ENCODE measurements at regions not wholly inside any gene's neighbourhood (a gene's known extent, or its start where the extent isn't known, plus 50 kb on each side); places are given as distances from the start of the nearest gene placed in this dataset.
"Not testable (repeated sequence)": the region's sequence is repeated elsewhere in the genome, so short reads cannot be mapped to it uniquely, and the experiment has no call there.

DNA sequence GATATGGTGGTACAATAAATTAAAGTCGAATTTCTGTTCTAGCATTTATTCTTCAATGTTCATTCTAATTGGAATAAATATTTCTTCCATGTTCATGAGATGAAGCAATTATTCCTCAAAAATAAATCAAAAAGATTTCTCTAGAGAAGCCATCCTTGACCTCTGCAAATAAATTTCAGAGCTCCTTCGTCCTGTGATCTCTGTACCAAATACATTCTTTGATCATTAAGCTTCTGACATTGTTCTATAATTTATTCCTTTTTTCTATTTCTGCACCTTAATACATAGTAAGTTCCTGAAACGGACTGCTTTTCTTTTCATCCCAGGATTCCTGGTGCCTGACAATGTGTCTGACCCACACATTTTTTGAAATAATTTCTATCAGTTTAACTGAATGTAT is 1039.3 kb upstream of the TYRP1 start:
- DNase-seq (ENCODE audit: low spot score), result no peak
- no peak overlapping the region for H3K4me3 ChIP-seq
- H3K27ac ChIP-seq, result no peak overlapping the region
- TF ChIP-seq, protein P1, sequence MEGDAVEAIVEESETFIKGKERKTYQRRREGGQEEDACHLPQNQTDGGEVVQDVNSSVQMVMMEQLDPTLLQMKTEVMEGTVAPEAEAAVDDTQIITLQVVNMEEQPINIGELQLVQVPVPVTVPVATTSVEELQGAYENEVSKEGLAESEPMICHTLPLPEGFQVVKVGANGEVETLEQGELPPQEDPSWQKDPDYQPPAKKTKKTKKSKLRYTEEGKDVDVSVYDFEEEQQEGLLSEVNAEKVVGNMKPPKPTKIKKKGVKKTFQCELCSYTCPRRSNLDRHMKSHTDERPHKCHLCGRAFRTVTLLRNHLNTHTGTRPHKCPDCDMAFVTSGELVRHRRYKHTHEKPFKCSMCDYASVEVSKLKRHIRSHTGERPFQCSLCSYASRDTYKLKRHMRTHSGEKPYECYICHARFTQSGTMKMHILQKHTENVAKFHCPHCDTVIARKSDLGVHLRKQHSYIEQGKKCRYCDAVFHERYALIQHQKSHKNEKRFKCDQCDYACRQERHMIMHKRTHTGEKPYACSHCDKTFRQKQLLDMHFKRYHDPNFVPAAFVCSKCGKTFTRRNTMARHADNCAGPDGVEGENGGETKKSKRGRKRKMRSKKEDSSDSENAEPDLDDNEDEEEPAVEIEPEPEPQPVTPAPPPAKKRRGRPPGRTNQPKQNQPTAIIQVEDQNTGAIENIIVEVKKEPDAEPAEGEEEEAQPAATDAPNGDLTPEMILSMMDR (IDR thresholded peaks at IDR 0.05), result no peak

- DNase-seq (ENCODE audit: low spot score), result no peak
- TF ChIP-seq, protein P1 (IDR thresholded peaks at IDR 0.05), result no peak
- H3K4me3 ChIP-seq, result no peak overlapping the region
- H3K27ac ChIP-seq, result no peak overlapping the region
Observed at GRCh38 chr9:11663913-11664312, 1029.3 kb upstream of the TYRP1 start.

- no peak overlapping the region for H3K4me3 ChIP-seq
- H3K27ac ChIP-seq, result no peak overlapping the region
- DNase-seq (ENCODE audit: low spot score), result no peak
- TF ChIP-seq, protein P1 (IDR thresholded peaks at IDR 0.05), result no peak
Observed at GRCh38 chr9:11676821-11677220, 1016.4 kb upstream of the TYRP1 start.

DNA sequence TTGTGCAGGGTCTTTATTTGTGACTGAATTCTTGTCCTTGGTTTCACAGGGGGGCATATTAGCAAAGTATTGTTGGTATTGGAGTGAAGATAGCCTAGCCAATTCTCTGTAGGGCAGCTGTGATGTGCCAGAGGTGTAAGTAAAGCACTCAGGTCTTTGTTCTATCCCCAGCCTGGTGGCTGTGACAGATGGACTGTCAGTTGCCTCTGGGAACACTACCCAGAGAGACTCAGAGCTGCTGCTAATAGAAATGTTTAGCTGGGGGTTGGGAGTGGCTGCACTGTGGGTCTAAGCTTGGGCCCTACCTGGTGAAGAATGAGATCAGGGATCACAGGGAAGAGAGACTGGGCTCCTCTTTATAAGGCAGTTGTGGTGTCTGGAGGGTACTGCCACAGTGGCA is 1006.5 kb upstream of the TYRP1 start:
- Histone ChIP-seq H3K4me3 (no peak overlapping the region), H3K27ac (no peak overlapping the region)
- TF ChIP-seq, protein P1 (IDR thresholded peaks at IDR 0.05), result no peak
- DNase-seq (ENCODE audit: low spot score), result no peak

DNA sequence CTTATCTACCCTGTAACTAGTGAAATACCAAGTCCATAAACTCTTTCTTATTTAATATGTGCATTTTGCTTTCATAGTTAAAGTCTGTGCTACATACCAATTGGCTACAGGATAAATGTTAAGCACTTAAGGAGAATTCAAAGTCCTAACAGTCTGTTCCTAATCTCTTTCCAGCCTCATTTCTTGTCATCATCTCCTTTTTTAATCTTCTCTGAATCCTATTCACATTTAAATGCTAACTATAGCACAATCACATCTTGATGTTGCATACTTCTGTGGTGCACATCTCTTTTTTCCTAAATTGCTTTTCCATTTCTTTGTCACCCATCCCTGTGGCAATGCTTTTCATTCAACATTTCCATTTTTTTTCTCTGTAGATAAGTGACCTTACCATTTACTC is 996.1 kb upstream of the TYRP1 start:
- H3K27ac ChIP-seq, result no peak overlapping the region
- H3K4me3 ChIP-seq, result no peak overlapping the region
- DNase-seq (ENCODE audit: low spot score), result no peak
- TF ChIP-seq, protein P1 (IDR thresholded peaks at IDR 0.05), result no peak

DNA sequence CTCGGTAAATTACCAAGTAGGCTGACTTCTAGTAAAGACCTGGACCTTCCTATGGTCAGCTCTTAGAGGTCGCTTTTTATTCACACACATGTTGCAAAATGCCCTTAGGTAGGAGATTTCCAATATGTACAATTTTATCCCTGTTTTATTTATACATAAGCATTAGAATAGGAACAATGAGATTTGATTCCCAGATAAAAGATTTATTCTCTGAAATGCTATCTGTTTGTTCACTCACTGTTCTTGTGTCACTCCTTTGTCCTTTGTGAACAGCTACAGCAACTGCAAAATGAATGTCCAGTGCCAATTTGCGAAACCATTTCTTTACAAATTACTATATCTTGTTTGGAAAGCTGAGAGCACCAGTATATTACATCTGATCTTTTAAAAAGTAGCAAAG is 991.5 kb upstream of the TYRP1 start:
- DNase-seq (ENCODE audit: low spot score), result no peak
- H3K27ac ChIP-seq, result no peak overlapping the region
- H3K4me3 ChIP-seq, result no peak overlapping the region
- TF ChIP-seq, protein P1 (IDR thresholded peaks at IDR 0.05), result no peak

GRCh38 chr9:11702548-11702947 is 990.6 kb upstream of the TYRP1 start:
- TF ChIP-seq, protein P1 (IDR thresholded peaks at IDR 0.05), result no peak
- H3K4me3 ChIP-seq, result no peak overlapping the region
- DNase-seq (ENCODE audit: low spot score), result no peak

GRCh38 chr9:11704198-11704597 is 989.0 kb upstream of the TYRP1 start:
- not testable (repeated sequence) for H3K4me3 ChIP-seq; DNase-seq (ENCODE audit: low spot score); H3K27ac ChIP-seq

More at GRCh38 chr9:11702548-11702947, 990.6 kb upstream of the TYRP1 start:
- no peak overlapping the region for H3K27ac ChIP-seq

Measured in coronary artery (tissue), 2 donors.